ENCODE measurements at regions not wholly inside any gene's neighbourhood (a gene's known extent, or its start where the extent isn't known, plus 50 kb on each side); places are given as distances from the start of the nearest gene placed in this dataset.

GRCh38 chr2:39949131-39949530, 170.1 kb upstream of the THUMPD2 start:
- TF ChIP-seq CTCF (IDR thresholded peaks at IDR 0.05; ENCODE audit: control insufficient read depth, extremely low read depth, insufficient read depth), result no peak

GRCh38 chr2:39948016-39948719, 169.1 kb upstream of the THUMPD2 start:
- no peak for DNase-seq (ENCODE audit: low read depth)
- TF ChIP-seq CTCF (IDR thresholded peaks at IDR 0.05; ENCODE audit: control insufficient read depth, extremely low read depth, insufficient read depth), result no peak
- H3K4me3 ChIP-seq (ENCODE audit: low read depth, low read length), result no peak overlapping the region

More at GRCh38 chr2:39949131-39949530, 170.1 kb upstream of the THUMPD2 start:
- no peak overlapping the region for H3K4me3 ChIP-seq (ENCODE audit: low read depth, low read length)
- no peak for DNase-seq (ENCODE audit: low read depth)

GRCh38 chr2:39947294-39948015, 168.4 kb upstream of the THUMPD2 start:
- no peak overlapping the region for H3K4me3 ChIP-seq (ENCODE audit: low read depth, low read length)
- no peak for DNase-seq (ENCODE audit: low read depth)
- TF ChIP-seq CTCF (IDR thresholded peaks at IDR 0.05; ENCODE audit: control insufficient read depth, extremely low read depth, insufficient read depth), result no peak

GRCh38 chr2:39942950-39943349, 163.9 kb upstream of the THUMPD2 start:
- TF ChIP-seq CTCF (IDR thresholded peaks at IDR 0.05; ENCODE audit: control insufficient read depth, extremely low read depth, insufficient read depth), result no peak
- no peak for DNase-seq (ENCODE audit: low read depth)

GRCh38 chr2:39938035-39938835, 159.2 kb upstream of the THUMPD2 start:
- TF ChIP-seq CTCF (IDR thresholded peaks at IDR 0.05; ENCODE audit: control insufficient read depth, extremely low read depth, insufficient read depth), result no peak
- no peak overlapping the region for H3K4me3 ChIP-seq (ENCODE audit: low read depth, low read length)
- no peak for DNase-seq (ENCODE audit: low read depth)

More at GRCh38 chr2:39942950-39943349, 163.9 kb upstream of the THUMPD2 start:
- H3K4me3 ChIP-seq (ENCODE audit: low read depth, low read length), result no peak overlapping the region

GRCh38 chr2:39937621-39938020, 158.6 kb upstream of the THUMPD2 start:
- DNase-seq (ENCODE audit: low read depth), result no peak
- TF ChIP-seq CTCF (IDR thresholded peaks at IDR 0.05; ENCODE audit: control insufficient read depth, extremely low read depth, insufficient read depth), result no peak
- no peak overlapping the region for H3K4me3 ChIP-seq (ENCODE audit: low read depth, low read length)
